HUES64 (cell line): ENCODE measurements at regions not wholly inside any gene's neighbourhood (a gene's known extent, or its start where the extent isn't known, plus 50 kb on each side); places are given as distances from the start of the nearest gene placed in this dataset.
A peak's percentile ranks its signal among the peaks of the same experiment; 100 is the strongest.

ENCODE experiments used
- H3K27ac ChIP-seq: 2 replicates; pipeline ENCODE4 v1.7.0; 2013; ENCODE audit warnings: low read depth, low read length, inconsistent platforms
- H3K27me3 ChIP-seq: 2 replicates; pipeline ENCODE4 v1.6.1; 2013; ENCODE audit warnings: mild to moderate bottlenecking, low read length; ENCODE audit not compliant: insufficient read depth
- H3K36me3 ChIP-seq: 2 replicates; pipeline ENCODE4 v1.6.1; 2013; ENCODE audit warnings: mild to moderate bottlenecking, low read length; ENCODE audit not compliant: insufficient read depth
- H3K4me1 ChIP-seq: 2 replicates; pipeline ENCODE4 v1.6.1; 2013; ENCODE audit warnings: mild to moderate bottlenecking, low read length, moderate library complexity; ENCODE audit not compliant: insufficient read depth
- H3K4me3 ChIP-seq: 2 replicates; pipeline ENCODE4 v1.5.1; 2013; ENCODE audit warnings: mild to moderate bottlenecking, low read length, moderate library complexity
- H3K9ac ChIP-seq: 2 replicates; pipeline ENCODE4 v1.6.1; 2013; ENCODE audit warnings: mild to moderate bottlenecking, low read depth, low read length
- H3K9me3 ChIP-seq: 2 replicates; pipeline ENCODE4 v1.6.1; 2013; ENCODE audit warnings: low read depth, low read length; ENCODE audit not compliant: insufficient read depth
- WGBS: fragments of 150-250, 120-280 bp; methylation state at CpG from one replicate; pipeline ENCODE4 v1.1.7; 2013; ENCODE audit warnings: missing lambda C conversion rate; 5-methylcytosine and 5-hydroxymethylcytosine counted together

GRCh38 chr5:54902791-54903473 lies 82.5 kb downstream of the ESM1 start:
- Histone ChIP-seq H3K4me1 (no peaks in the 10 kb centered on the region), H3K4me3 (no peak overlapping the region), H3K27ac (no peak overlapping the region), H3K36me3 (no peaks in the 10 kb centered on the region), H3K27me3 (no peaks in the 10 kb centered on the region), H3K9ac (no peak overlapping the region), H3K9me3 (no peaks in the 10 kb centered on the region)
- 100% methylated on average over 1 of the region's 2 CpGs for WGBS

GRCh38 chr5:54900984-54901725 lies 84.2 kb downstream of the ESM1 start:
- Histone ChIP-seq H3K9ac (no peak overlapping the region), H3K4me3 (no peak overlapping the region), H3K36me3 (no peaks in the 10 kb centered on the region), H3K27me3 (no peaks in the 10 kb centered on the region), H3K4me1 (no peaks in the 10 kb centered on the region), H3K27ac (no peak overlapping the region), H3K9me3 (no peaks in the 10 kb centered on the region)
- WGBS = 90% methylated on average over 13 of the region's 13 CpGs

GRCh38 chr5:54897001-54897400 lies 88.4 kb downstream of the ESM1 start:
- Histone ChIP-seq H3K4me1 (0 out of 2 replicates have a peak, but pooled peaks cover 2% of the 10 kb centered on the region), H3K9ac (no peak overlapping the region), H3K9me3 (no peaks in the 10 kb centered on the region), H3K36me3 (no peaks in the 10 kb centered on the region), H3K4me3 (no peak overlapping the region), H3K27me3 (no peaks in the 10 kb centered on the region), H3K27ac (no peak overlapping the region)
- whole genome bisulfite sequencing = 94% methylated on average over 10 of the region's 10 CpGs

GRCh38 chr5:54895816-54896341 lies 89.5 kb downstream of the ESM1 start:
- H3K4me3 ChIP-seq = no peak overlapping the region
- H3K36me3 ChIP-seq = no peaks in the 10 kb centered on the region
- H3K4me1 ChIP-seq = 0 out of 2 replicates have a peak, but pooled peaks cover 2% of the 10 kb centered on the region
- H3K9ac ChIP-seq = no peak overlapping the region
- H3K27me3 ChIP-seq = no peaks in the 10 kb centered on the region
- no peaks in the 10 kb centered on the region for H3K9me3 ChIP-seq
- WGBS = 60% methylated on average over 5 of the region's 6 CpGs
- no peak overlapping the region for H3K27ac ChIP-seq

GRCh38 chr5:54894957-54895815 lies 90.2 kb downstream of the ESM1 start:
- H3K9me3 ChIP-seq = no peaks in the 10 kb centered on the region
- no peak overlapping the region for H3K4me3 ChIP-seq
- H3K27ac ChIP-seq = no peak overlapping the region
- H3K4me1 ChIP-seq = 0 out of 2 replicates have a peak, but pooled peaks cover 2% of the 10 kb centered on the region
- H3K36me3 ChIP-seq = no peaks in the 10 kb centered on the region
- no peak overlapping the region for H3K9ac ChIP-seq
- 92% methylated on average over 3 of the region's 3 CpGs for WGBS
- no peaks in the 10 kb centered on the region for H3K27me3 ChIP-seq

- Histone ChIP-seq H3K4me1 (no peaks in the 10 kb centered on the region), H3K9me3 (peaks cover 18% of the 10 kb centered on the region), H3K27ac (no peak overlapping the region), H3K4me3 (no peak overlapping the region), H3K27me3 (peaks cover 5% of the 10 kb centered on the region), H3K9ac (no peak overlapping the region), H3K36me3 (no peaks in the 10 kb centered on the region)
- 90% methylated on average over 1 of the region's 1 CpG for WGBS
Observed at GRCh38 chr5:54889826-54890225, 95.6 kb downstream of the ESM1 start.

GRCh38 chr5:54887663-54888062 lies 97.7 kb downstream of the ESM1 start:
- 100% methylated on average over 1 of the region's 1 CpG for WGBS
- Histone ChIP-seq H3K9ac (no peak overlapping the region), H3K27me3 (peaks cover 27% of the 10 kb centered on the region)

GRCh38 chr5:54886866-54887265 lies 98.5 kb downstream of the ESM1 start:
- Histone ChIP-seq H3K27me3 (peaks cover 35% of the 10 kb centered on the region), H3K36me3 (no peaks in the 10 kb centered on the region), H3K4me1 (0 out of 2 replicates have a peak, but pooled peaks cover 4% of the 10 kb centered on the region), H3K9ac (no peak overlapping the region), H3K27ac (no peak overlapping the region), H3K9me3 (peaks cover 19% of the 10 kb centered on the region), H3K4me3 (no peak overlapping the region)
- WGBS = 93% methylated on average over 1 of the region's 1 CpG

More at GRCh38 chr5:54887663-54888062, 97.7 kb downstream of the ESM1 start:
- Histone ChIP-seq H3K4me1 (0 out of 2 replicates have a peak, but pooled peaks cover 4% of the 10 kb centered on the region), H3K36me3 (no peaks in the 10 kb centered on the region), H3K27ac (no peak overlapping the region), H3K9me3 (peaks cover 19% of the 10 kb centered on the region), H3K4me3 (no peak overlapping the region)

GRCh38 chr5:54885636-54886035 lies 99.8 kb downstream of the ESM1 start:
- Histone ChIP-seq H3K27me3 (peaks cover 38% of the 10 kb centered on the region), H3K27ac (no peak overlapping the region), H3K36me3 (no peaks in the 10 kb centered on the region), H3K9me3 (peaks cover 19% of the 10 kb centered on the region), H3K4me3 (no peak overlapping the region), H3K9ac (no peak overlapping the region), H3K4me1 (0 out of 2 replicates have a peak, but pooled peaks cover 4% of the 10 kb centered on the region)
- 91% methylated on average over 3 of the region's 3 CpGs for WGBS

- Histone ChIP-seq H3K27ac (no peak overlapping the region), H3K9ac (peak overlapping the region; percentile 62; the same call in 1 of the 2 replicates), H3K36me3 (no peaks in the 10 kb centered on the region), H3K27me3 (peaks cover 38% of the 10 kb centered on the region), H3K9me3 (peaks cover 19% of the 10 kb centered on the region), H3K4me3 (peak overlapping the region; percentile 59), H3K4me1 (0 out of 2 replicates have a peak, but pooled peaks cover 4% of the 10 kb centered on the region)
- 42% methylated on average over 18 of the region's 18 CpGs for WGBS
Observed at GRCh38 chr5:54884195-54884536, 101.2 kb downstream of the ESM1 start.
